RWPE2 (cell line): ENCODE measurements at regions not wholly inside any gene's neighbourhood (a gene's known extent, or its start where the extent isn't known, plus 50 kb on each side); places are given as distances from the start of the nearest gene placed in this dataset.

ENCODE experiments used
- ATAC-seq: fragments of 200-7000 bp; cut with Tn5 transposase; 3 replicates; pipeline ENCODE4 v1.9.1; 2021; ENCODE audit warnings: low read depth
- DNase-seq: peaks from one replicate; pipeline ENCODE4 v3.0.0-alpha.2; 2020; ENCODE audit warnings: low spot score
- H3K27ac ChIP-seq: fragments of 450-650 bp; 2 replicates; pipeline ENCODE4 v1.5.1; 2017; ENCODE audit warnings: mild to moderate bottlenecking; ENCODE audit not compliant: poor library complexity, severe bottlenecking
- H3K27me3 ChIP-seq: fragments of 250-450 bp; sonication (Bioruptor Pico); 2 replicates; pipeline ENCODE4 v1.5.1; 2021; ENCODE audit warnings: mild to moderate bottlenecking, moderate library complexity; ENCODE audit not compliant: insufficient read depth, poor library complexity, severe bottlenecking
- H3K36me3 ChIP-seq: fragments of 250-450 bp; sonication (Bioruptor Pico); 2 replicates; pipeline ENCODE4 v1.5.1; 2020; ENCODE audit warnings: low read depth, mild to moderate bottlenecking, moderate library complexity
- H3K4me1 ChIP-seq: fragments of 250-450 bp; sonication (Bioruptor Pico); 2 replicates; pipeline ENCODE4 v1.5.1; 2021; ENCODE audit warnings: mild to moderate bottlenecking, moderate library complexity; ENCODE audit not compliant: insufficient read depth, poor library complexity, severe bottlenecking
- H3K4me3 ChIP-seq: fragments of 250-450 bp; sonication (Bioruptor Pico); 2 replicates; pipeline ENCODE4 v1.5.1; 2021; ENCODE audit warnings: mild to moderate bottlenecking, moderate library complexity; ENCODE audit not compliant: severe bottlenecking
- H3K9me3 ChIP-seq: fragments of 250-450 bp; sonication (Bioruptor Pico); 2 replicates; pipeline ENCODE4 v1.5.1; 2021; ENCODE audit warnings: mild to moderate bottlenecking, moderate library complexity; ENCODE audit not compliant: severe bottlenecking
- CTCF ChIP-seq: fragments of 450-650 bp; IDR thresholded peaks from one replicate; pipeline ENCODE4 v1.5.1; 2017; ENCODE audit warnings: mild to moderate bottlenecking, moderate library complexity; ENCODE audit not compliant: poor library complexity, severe bottlenecking

- Histone ChIP-seq H3K4me1 (peaks cover 19% of the 10 kb centered on the region), H3K9me3 (no peaks in the 10 kb centered on the region), H3K27me3 (no peaks in the 10 kb centered on the region), H3K36me3 (no peaks in the 10 kb centered on the region), H3K4me3 (no peak overlapping the region), H3K27ac (no peak overlapping the region)
- DNase-seq (no peak), ATAC-seq (no peak)
- TF ChIP-seq CTCF, result no peak
Observed at GRCh38 chr5:115378754-115379153, 82.3 kb upstream of the CCDC112 start.

GRCh38 chr5:115377468-115378217, 81.2 kb upstream of the CCDC112 start:
- H3K27ac ChIP-seq, result no peak overlapping the region
- no peaks in the 10 kb centered on the region for H3K36me3 ChIP-seq
- no peaks in the 10 kb centered on the region for H3K9me3 ChIP-seq
- H3K4me1 ChIP-seq, result peaks cover 19% of the 10 kb centered on the region
- no peak overlapping the region for H3K4me3 ChIP-seq
- peak; percentile 24 for TF ChIP-seq CTCF
- DNase-seq, result no peak
- peak; percentile 89 for ATAC-seq
- H3K27me3 ChIP-seq, result no peaks in the 10 kb centered on the region

DNA sequence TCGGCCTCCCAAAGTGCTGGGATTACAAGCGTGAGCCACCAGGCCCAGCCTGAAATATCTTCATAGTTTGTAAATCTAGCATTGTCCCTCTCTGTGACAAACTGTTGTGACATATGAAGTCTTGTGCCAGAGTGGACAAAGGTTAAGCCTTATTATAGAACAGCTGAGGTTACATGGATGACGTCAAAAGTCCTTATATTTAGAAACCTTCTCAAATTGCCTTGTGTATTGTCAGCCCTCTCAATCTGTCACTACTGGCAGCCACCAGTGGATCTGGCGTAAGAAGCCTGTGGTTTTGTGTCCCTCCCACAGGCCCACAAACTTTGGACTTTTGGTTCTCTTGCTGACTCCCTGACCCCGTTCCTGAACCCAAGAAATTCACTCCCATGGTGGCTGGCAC, 79.4 kb upstream of the CCDC112 start:
- Histone ChIP-seq H3K9me3 (no peaks in the 10 kb centered on the region), H3K4me1 (peaks cover 25% of the 10 kb centered on the region), H3K27me3 (no peaks in the 10 kb centered on the region), H3K4me3 (no peak overlapping the region), H3K36me3 (no peaks in the 10 kb centered on the region), H3K27ac (no peak overlapping the region)
- no peak for TF ChIP-seq CTCF
- DNase-seq (no peak), ATAC-seq (no peak)

- Histone ChIP-seq H3K4me1 (peaks cover 18% of the 10 kb centered on the region), H3K27ac (no peak overlapping the region), H3K4me3 (no peak overlapping the region), H3K36me3 (no peaks in the 10 kb centered on the region), H3K9me3 (no peaks in the 10 kb centered on the region), H3K27me3 (no peaks in the 10 kb centered on the region)
- peak; percentile 28; the same call in 2 of the 3 replicates for ATAC-seq
- DNase-seq, result no peak
- TF ChIP-seq CTCF, result peak; percentile 46
Observed at GRCh38 chr5:115374057-115374775, 77.8 kb upstream of the CCDC112 start.

GRCh38 chr5:115372146-115372545, 75.7 kb upstream of the CCDC112 start:
- no peak overlapping the region for H3K4me3 ChIP-seq
- DNase-seq (no peak), ATAC-seq (peak; percentile 82)
- H3K27me3 ChIP-seq, result no peaks in the 10 kb centered on the region
- H3K36me3 ChIP-seq, result no peaks in the 10 kb centered on the region
- peaks cover 9% of the 10 kb centered on the region for H3K4me1 ChIP-seq
- no peak overlapping the region for H3K27ac ChIP-seq
- no peak for TF ChIP-seq CTCF
- no peaks in the 10 kb centered on the region for H3K9me3 ChIP-seq
